ENCODE measurements at regions not wholly inside any gene's neighbourhood (a gene's known extent, or its start where the extent isn't known, plus 50 kb on each side); places are given as distances from the start of the nearest gene placed in this dataset.

DNA sequence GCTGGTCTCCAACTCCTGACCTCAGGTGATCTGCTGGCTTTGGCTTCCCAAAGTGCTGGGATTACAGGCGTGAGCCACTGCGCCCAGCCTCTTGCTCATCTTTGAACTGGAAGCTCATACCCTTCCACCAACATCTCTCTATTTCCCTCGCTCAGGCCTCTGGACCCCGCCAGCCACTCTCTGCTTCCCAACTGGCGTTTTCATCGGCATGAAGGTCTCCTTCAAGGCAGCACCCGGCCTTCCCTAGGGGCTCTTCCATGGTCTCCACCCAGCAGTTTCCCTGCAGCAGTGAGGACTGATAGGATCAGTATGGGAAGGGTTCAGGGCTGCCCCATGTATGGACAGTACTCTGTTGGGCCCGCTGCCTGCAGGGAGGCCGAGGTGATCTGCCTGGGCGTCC lies 65.8 kb upstream of the HS6ST1 start:
- TF ChIP-seq CTCF (conservative IDR thresholded peaks at IDR 0.05; ENCODE audit: low read depth, low read length): no peak
- no peak overlapping the region for H3K4me3 ChIP-seq (ENCODE audit: low read length)

GRCh38 chr2:128384956-128385355 lies 66.3 kb upstream of the HS6ST1 start:
- no peak for DNase-seq (ENCODE audit: low read depth)
- H3K4me3 ChIP-seq (ENCODE audit: low read length): no peak overlapping the region
- no peak for TF ChIP-seq CTCF (conservative IDR thresholded peaks at IDR 0.05; ENCODE audit: low read depth, low read length)

More for the DNA sequence above, 65.8 kb upstream of the HS6ST1 start:
- DNase-seq (ENCODE audit: low read depth): no peak

DNA sequence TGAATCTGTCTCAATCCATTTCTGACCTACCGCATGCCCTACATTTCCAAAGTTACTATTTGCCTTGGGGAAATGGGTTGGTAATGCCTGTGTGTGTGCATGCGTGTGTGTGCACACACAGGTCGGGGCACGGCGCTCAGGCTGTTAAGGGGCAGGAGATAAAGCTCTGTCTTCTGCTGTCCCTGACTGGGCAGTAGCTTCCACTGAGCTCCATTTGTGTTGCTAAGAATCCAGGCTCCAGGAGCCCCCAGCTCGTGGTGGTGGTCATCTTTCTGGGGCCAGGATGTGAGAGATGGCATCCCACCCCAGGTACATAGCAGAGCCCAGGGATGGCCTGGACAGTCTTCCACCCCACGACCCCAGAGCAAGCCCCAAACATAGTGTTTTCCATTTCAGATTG lies 66.7 kb upstream of the HS6ST1 start:
- TF ChIP-seq CTCF (conservative IDR thresholded peaks at IDR 0.05; ENCODE audit: low read depth, low read length): no peak
- no peak for DNase-seq (ENCODE audit: low read depth)
- H3K4me3 ChIP-seq (ENCODE audit: low read length): no peak overlapping the region

- no peak overlapping the region for H3K4me3 ChIP-seq (ENCODE audit: low read length)
- TF ChIP-seq CTCF (conservative IDR thresholded peaks at IDR 0.05; ENCODE audit: low read depth, low read length): no peak
- no peak for DNase-seq (ENCODE audit: low read depth)
These were observed 67.4 kb upstream of the HS6ST1 start for GRCh38 chr2:128386066-128386465.

- TF ChIP-seq CTCF (conservative IDR thresholded peaks at IDR 0.05; ENCODE audit: low read depth, low read length): no peak
- DNase-seq (ENCODE audit: low read depth): no peak
- H3K4me3 ChIP-seq (ENCODE audit: low read length): no peak overlapping the region
These were observed 69.9 kb upstream of the HS6ST1 start for GRCh38 chr2:128388499-128388941.

GRCh38 chr2:128389388-128390086 lies 70.9 kb upstream of the HS6ST1 start:
- TF ChIP-seq CTCF (conservative IDR thresholded peaks at IDR 0.05; ENCODE audit: low read depth, low read length): no peak
- DNase-seq (ENCODE audit: low read depth): no peak
- no peak overlapping the region for H3K4me3 ChIP-seq (ENCODE audit: low read length)

DNA sequence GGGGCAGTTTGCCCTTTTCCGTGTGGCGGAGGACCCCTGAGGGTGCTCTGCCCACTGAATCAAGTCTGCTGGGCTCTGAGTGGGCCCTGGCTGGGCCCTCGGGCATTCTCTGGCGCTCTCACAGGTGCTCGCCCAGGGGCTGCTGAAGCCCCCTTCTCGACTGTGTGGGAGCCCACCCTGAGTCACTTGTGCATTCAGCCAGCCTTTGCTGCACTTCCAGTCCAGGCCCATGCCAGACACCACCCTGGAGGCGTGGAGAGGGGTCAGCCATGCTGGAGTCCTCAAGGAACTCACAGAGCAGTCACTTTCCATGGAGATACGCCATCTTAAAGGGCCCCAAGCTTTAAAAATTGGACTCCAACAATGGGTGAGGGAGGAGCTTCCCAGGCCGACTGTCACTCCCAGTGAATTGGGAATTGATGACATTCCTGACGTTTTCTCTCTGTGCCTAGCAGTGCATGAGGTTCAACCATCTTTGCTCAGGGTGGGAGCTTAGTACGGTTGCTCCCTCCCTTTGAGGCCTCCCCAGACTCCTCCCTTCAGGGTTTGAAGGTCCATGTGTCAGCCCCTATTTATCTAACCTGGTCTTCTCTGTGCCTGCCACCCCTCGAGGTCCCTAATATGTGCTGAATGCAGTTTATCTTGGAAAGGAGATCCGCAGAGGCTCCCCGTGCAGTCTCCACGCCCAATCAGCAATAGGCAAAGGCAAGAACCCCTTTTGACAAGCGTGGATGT lies 71.8 kb upstream of the HS6ST1 start:
- DNase-seq (ENCODE audit: low read depth): no peak
- no peak overlapping the region for H3K4me3 ChIP-seq (ENCODE audit: low read length)
- no peak for TF ChIP-seq CTCF (conservative IDR thresholded peaks at IDR 0.05; ENCODE audit: low read depth, low read length)

Measured in retinal pigment epithelial cell (primary cell).